ENCODE measurements at regions not wholly inside any gene's neighbourhood (a gene's known extent, or its start where the extent isn't known, plus 50 kb on each side); places are given as distances from the start of the nearest gene placed in this dataset.

DNA sequence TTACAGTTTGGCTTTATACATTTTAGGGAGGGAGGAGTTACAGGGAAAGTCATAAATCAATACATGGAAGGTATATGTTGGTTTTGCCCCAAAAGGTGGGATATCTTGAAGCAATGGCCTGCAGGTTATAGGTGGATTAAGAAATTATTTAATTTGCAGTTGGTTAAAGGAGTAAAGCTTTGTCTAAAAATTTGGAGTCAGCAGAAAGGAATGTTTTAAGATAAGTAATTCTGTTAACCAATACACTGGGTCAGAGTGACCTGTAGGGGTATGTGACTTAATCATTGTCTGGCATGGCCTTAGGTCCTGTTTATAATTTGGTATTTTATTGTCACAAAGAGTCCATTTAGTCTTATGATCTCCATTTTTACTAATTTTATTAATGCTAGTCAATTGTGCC, 115.0 kb downstream of the AGTR2 start:
- H3K9me3 Mint-ChIP-seq (ENCODE audit: unreplicated experiment): no peaks in the 10 kb centered on the region
- peaks cover 3% of the 10 kb centered on the region for H3K27me3 Mint-ChIP-seq (ENCODE audit: unreplicated experiment)
- H3K4me3 Mint-ChIP-seq (ENCODE audit: unreplicated experiment): no peak overlapping the region
- H3K27ac Mint-ChIP-seq (ENCODE audit: unreplicated experiment): no peak overlapping the region
- no peak for DNase-seq
- TF ChIP-seq, protein P1, sequence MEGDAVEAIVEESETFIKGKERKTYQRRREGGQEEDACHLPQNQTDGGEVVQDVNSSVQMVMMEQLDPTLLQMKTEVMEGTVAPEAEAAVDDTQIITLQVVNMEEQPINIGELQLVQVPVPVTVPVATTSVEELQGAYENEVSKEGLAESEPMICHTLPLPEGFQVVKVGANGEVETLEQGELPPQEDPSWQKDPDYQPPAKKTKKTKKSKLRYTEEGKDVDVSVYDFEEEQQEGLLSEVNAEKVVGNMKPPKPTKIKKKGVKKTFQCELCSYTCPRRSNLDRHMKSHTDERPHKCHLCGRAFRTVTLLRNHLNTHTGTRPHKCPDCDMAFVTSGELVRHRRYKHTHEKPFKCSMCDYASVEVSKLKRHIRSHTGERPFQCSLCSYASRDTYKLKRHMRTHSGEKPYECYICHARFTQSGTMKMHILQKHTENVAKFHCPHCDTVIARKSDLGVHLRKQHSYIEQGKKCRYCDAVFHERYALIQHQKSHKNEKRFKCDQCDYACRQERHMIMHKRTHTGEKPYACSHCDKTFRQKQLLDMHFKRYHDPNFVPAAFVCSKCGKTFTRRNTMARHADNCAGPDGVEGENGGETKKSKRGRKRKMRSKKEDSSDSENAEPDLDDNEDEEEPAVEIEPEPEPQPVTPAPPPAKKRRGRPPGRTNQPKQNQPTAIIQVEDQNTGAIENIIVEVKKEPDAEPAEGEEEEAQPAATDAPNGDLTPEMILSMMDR (IDR thresholded peaks at IDR 0.05; ENCODE audit: partially characterized antibody, unreplicated experiment): no peak
- H3K36me3 Mint-ChIP-seq (ENCODE audit: unreplicated experiment): no peaks in the 10 kb centered on the region
- no peaks in the 10 kb centered on the region for H3K4me1 Mint-ChIP-seq (ENCODE audit: low read depth, unreplicated experiment)

DNA sequence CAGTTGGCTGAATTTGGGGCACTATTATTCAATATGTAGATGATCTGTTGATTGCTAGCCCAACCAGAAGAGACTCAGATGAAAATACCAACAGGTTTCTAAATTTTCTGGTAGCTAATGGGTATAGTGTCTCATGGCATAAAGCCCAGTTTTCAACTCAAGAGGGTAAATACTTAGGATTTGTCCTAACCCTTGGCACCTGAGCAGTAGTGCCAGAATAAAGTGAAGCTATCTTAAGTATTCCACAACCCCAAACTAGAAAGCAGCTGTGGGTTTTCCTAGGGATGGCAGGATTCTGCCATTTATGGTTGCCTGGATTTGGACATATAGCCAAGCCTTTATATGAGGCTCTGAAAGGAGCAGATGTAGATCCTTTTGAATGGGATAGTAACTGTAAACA, 119.0 kb downstream of the AGTR2 start:
- Mint-ChIP-seq H3K36me3 (ENCODE audit: unreplicated experiment) (no peaks in the 10 kb centered on the region), H3K27ac (ENCODE audit: unreplicated experiment) (no peak overlapping the region), H3K9me3 (ENCODE audit: unreplicated experiment) (no peaks in the 10 kb centered on the region), H3K4me3 (ENCODE audit: unreplicated experiment) (no peak overlapping the region), H3K4me1 (ENCODE audit: low read depth, unreplicated experiment) (no peaks in the 10 kb centered on the region), H3K27me3 (ENCODE audit: unreplicated experiment) (peaks cover 3% of the 10 kb centered on the region)
- DNase-seq: no peak
- TF ChIP-seq, protein P1 (IDR thresholded peaks at IDR 0.05; ENCODE audit: partially characterized antibody, unreplicated experiment): no peak

DNA sequence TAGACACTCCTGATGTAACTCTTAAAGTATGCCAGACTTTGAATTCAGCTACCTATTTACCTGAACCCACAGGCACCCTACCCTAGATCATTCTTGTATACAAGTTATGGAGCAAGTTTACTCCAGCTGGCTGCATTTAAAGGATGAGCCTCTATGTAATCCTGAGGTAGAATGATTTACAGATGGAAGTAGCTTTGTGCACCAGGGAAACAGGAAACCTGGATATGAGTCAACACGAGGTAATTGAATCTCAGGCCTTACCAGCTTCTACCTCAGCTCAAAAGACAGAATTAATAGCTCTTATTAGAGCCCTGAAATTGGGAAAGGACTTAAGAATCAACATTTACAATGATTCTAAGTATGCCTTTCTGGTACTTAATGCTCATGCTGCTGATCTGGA, 119.8 kb downstream of the AGTR2 start:
- no peaks in the 10 kb centered on the region for H3K36me3 Mint-ChIP-seq (ENCODE audit: unreplicated experiment)
- TF ChIP-seq, protein P1 (IDR thresholded peaks at IDR 0.05; ENCODE audit: partially characterized antibody, unreplicated experiment): no peak
- H3K27me3 Mint-ChIP-seq (ENCODE audit: unreplicated experiment): peaks cover 3% of the 10 kb centered on the region
- H3K27ac Mint-ChIP-seq (ENCODE audit: unreplicated experiment): no peak overlapping the region
- H3K4me1 Mint-ChIP-seq (ENCODE audit: low read depth, unreplicated experiment): no peaks in the 10 kb centered on the region
- no peak overlapping the region for H3K4me3 Mint-ChIP-seq (ENCODE audit: unreplicated experiment)
- H3K9me3 Mint-ChIP-seq (ENCODE audit: unreplicated experiment): no peaks in the 10 kb centered on the region
- DNase-seq: no peak

DNA sequence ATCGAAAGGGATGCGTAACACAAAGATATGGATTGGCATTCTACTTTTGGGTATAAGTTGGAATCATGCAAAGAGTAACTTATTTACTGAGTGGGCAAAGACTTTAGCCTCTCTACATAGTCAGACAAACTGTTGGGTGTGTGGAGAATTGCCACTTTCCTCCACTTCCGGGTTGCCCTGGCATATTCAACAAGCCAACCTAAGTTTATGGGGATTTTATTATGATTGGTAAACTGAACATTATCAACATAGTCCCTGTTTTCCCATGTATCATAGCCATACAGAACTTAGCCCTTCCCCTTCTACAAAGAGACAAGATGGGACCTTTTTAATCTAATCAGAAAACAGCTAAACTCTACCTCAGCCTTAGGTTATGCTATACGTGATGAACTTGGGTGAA, 121.6 kb downstream of the AGTR2 start:
- Mint-ChIP-seq H3K4me3 (ENCODE audit: unreplicated experiment) (no peak overlapping the region), H3K36me3 (ENCODE audit: unreplicated experiment) (no peaks in the 10 kb centered on the region), H3K27me3 (ENCODE audit: unreplicated experiment) (peaks cover 3% of the 10 kb centered on the region), H3K4me1 (ENCODE audit: low read depth, unreplicated experiment) (no peaks in the 10 kb centered on the region), H3K9me3 (ENCODE audit: unreplicated experiment) (no peaks in the 10 kb centered on the region), H3K27ac (ENCODE audit: unreplicated experiment) (no peak overlapping the region)
- no peak for DNase-seq
- TF ChIP-seq, protein P1 (IDR thresholded peaks at IDR 0.05; ENCODE audit: partially characterized antibody, unreplicated experiment): no peak

DNA sequence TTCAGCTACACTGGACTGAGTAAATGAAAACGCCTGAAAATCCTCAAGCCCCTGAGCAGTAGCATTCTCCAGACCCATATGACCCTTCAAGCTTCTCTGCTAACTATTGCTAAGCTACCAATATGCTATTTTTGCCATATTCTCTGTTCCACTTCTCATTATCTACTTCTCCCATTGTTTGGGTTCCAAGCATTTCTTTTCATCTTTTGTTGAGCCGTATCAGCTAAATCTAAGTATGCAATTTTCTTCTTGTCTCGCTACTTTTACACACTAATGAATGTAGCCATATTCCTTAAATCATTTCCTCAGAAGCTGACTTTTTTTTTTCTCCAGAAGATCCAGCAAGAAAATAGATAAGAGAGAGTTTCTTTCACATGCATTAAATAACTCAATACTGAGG, 128.4 kb downstream of the AGTR2 start:
- Mint-ChIP-seq H3K27me3 (ENCODE audit: unreplicated experiment) (no peaks in the 10 kb centered on the region), H3K27ac (ENCODE audit: unreplicated experiment) (no peak overlapping the region), H3K4me3 (ENCODE audit: unreplicated experiment) (no peak overlapping the region), H3K9me3 (ENCODE audit: unreplicated experiment) (no peaks in the 10 kb centered on the region), H3K36me3 (ENCODE audit: unreplicated experiment) (no peaks in the 10 kb centered on the region), H3K4me1 (ENCODE audit: low read depth, unreplicated experiment) (no peaks in the 10 kb centered on the region)
- TF ChIP-seq, protein P1 (IDR thresholded peaks at IDR 0.05; ENCODE audit: partially characterized antibody, unreplicated experiment): no peak
- no peak for DNase-seq
